Fibroblast of the aortic adventitia (primary cell): ENCODE measurements at regions not wholly inside any gene's neighbourhood (a gene's known extent, or its start where the extent isn't known, plus 50 kb on each side); places are given as distances from the start of the nearest gene placed in this dataset.

Experiments
- DNase-seq: peaks from one replicate; pipeline ENCODE4 v3.0.0-alpha.2; 2010; ENCODE audit warnings: low read depth
- H3K4me3 ChIP-seq: 2 replicates; pipeline ENCODE4 v1.5.1; 2011; ENCODE audit warnings: low read depth, mild to moderate bottlenecking, control low read depth, low read length, moderate library complexity
- TF ChIP-seq, protein P1 (sequence below): IDR thresholded peaks from 2 replicates; pipeline ENCODE4 v1.5.1; 2011; ENCODE audit warnings: mild to moderate bottlenecking, low read length, control low read depth, inconsistent platforms; ENCODE audit not compliant: insufficient read depth

DNA sequence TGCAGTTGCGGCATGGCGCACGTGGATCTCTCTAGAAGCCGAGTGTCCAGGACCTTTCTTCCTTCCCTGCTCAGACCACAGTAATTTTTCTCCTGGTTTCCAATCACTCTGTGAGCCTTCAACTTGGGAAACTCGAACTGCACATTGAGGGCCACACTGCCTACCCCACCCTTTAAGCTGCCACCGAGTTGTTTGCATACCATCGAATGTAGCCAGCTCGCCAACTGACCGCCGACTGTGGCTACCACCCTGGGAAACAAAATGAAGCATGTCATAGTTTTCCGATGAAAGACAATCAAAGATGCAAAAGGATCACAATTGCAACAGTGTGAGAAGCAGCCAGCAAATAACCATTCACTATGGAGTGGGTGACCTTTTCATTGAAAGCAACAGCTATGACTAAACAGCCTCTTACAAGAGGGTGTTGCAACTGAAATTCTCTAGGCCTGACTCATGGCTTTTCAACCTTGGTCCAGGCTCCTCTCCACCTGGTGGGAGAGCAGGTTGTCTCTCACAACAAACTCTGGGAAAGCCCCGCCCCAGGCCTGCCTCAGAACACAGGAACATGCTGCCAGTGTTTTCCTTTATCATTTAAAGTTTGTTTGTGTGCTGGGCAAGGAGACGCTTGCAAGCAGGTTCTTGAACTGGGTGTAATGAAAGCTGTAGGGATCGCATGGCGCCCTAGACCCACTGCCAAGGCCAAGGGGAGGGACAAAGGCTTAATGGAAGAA is 141.7 kb upstream of the SERP2 start:
- TF ChIP-seq, protein P1, sequence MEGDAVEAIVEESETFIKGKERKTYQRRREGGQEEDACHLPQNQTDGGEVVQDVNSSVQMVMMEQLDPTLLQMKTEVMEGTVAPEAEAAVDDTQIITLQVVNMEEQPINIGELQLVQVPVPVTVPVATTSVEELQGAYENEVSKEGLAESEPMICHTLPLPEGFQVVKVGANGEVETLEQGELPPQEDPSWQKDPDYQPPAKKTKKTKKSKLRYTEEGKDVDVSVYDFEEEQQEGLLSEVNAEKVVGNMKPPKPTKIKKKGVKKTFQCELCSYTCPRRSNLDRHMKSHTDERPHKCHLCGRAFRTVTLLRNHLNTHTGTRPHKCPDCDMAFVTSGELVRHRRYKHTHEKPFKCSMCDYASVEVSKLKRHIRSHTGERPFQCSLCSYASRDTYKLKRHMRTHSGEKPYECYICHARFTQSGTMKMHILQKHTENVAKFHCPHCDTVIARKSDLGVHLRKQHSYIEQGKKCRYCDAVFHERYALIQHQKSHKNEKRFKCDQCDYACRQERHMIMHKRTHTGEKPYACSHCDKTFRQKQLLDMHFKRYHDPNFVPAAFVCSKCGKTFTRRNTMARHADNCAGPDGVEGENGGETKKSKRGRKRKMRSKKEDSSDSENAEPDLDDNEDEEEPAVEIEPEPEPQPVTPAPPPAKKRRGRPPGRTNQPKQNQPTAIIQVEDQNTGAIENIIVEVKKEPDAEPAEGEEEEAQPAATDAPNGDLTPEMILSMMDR, result peak; percentile 33
- DNase-seq, result peak; percentile 99
- H3K4me3 ChIP-seq, result no peak overlapping the region

DNA sequence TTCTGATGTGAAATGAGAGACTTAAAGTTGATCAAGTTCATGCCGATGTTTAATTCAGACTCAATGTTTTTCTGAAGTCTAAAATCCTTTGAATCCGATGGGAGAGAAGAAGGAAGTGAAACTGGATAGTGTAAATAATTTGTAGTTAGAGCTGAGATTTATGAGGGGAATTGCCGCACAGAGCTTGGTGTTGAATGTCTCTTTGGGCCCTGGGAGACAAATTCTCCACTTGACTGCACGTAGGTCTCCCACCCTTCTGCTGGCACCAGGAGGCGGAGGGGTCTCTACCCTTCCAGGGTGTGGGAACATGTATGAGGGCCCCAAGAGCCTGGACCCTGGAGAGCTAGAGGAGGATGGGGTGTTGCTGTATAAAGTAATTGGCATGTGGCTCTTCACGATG is 140.8 kb upstream of the SERP2 start:
- DNase-seq, result no peak
- H3K4me3 ChIP-seq, result no peak overlapping the region

DNA sequence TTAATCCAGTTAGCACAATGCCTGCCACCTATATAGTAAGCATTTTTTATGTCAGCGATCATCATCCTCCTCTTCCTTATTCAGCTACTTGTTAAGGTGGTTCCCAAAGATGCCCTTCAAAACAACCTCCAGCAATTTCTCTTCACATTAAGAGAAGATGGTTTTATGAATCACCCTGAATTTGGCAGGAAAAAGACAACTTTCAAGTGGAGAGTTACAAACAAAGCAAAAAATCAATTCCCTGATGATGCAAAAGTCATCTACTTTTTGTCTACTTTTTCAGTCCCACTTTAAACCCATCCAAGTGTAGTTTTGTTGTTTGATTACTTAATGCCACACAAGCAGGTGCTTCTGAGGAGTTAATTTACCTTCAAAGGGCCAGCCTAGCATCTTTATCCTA is 139.1 kb upstream of the SERP2 start:
- DNase-seq, result no peak
- H3K4me3 ChIP-seq, result no peak overlapping the region
- TF ChIP-seq, protein P1, result no peak

More for the DNA sequence above, 140.8 kb upstream of the SERP2 start:
- TF ChIP-seq, protein P1, result no peak

DNA sequence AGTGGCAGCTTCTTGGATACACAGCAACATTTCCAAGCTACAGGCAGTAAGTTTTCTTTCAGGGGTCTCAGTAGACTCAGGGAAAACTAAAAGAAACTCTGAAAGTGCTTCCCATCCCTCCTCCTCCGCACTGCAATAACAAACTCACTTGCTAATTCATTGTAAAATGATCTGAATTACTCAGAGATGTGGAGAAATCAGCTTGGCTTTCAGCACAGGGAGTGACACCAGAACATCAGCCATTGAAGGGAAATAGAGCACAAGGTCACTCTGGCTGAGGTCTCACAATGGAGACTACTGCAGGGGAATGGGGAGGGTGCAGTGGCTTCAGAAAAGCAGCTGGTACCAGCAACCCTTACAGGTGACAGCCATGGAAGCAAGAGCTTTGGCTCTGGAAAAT is 137.3 kb upstream of the SERP2 start:
- peak; percentile 55 for DNase-seq
- TF ChIP-seq, protein P1, result no peak
- no peak overlapping the region for H3K4me3 ChIP-seq

DNA sequence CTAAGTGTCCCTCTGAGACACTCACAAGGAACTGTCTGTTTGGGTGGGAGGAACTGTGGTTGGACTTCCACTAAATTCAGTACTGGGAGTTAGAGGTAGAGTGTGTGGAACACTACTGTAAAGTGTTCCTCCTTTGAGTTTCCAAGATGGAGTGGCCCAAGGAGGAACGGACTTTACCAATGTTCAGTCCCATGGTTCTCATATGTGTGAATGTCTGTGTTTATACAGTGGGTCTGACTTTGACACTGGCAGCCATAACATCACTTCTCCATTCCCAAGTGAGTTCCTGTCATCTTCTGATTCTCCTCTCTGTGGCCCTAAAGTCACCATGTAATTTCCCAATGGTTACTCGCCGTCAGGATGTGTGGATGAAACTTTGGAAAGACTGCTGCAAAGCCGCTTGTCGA is 136.8 kb upstream of the SERP2 start:
- TF ChIP-seq, protein P1, result no peak
- H3K4me3 ChIP-seq, result no peak overlapping the region
- DNase-seq, result no peak

DNA sequence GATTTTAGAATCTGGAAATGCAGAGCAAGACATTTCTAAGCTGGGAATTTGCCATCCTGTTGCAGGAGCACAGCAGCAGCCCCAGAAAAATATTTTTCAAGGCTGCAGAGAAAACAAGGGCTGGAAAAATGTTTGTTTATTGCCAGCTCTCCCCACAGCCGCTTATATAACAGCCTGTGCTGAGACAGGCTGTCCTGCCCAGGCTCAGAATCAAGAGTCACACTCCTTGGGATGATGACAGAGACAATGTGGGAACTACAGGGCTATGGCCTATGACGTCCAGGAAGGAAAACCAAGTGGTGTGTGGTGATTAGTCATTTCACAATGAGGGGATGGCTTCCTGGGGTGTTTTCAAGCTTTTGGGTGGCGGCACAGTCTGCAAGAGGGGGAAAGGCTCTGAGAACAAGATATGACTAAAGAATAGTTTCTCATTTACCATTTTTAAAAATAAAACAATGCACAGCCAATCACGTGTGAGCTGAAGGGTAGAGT is 136.3 kb upstream of the SERP2 start:
- TF ChIP-seq, protein P1, result no peak
- H3K4me3 ChIP-seq, result no peak overlapping the region
- DNase-seq, result peak; percentile 96
